GM12891 (cell line): ENCODE measurements at regions not wholly inside any gene's neighbourhood (a gene's known extent, or its start where the extent isn't known, plus 50 kb on each side); places are given as distances from the start of the nearest gene placed in this dataset.

Experiments
- POLR2A ChIP-seq: IDR thresholded peaks from 2 replicates; pipeline ENCODE4 v1.6.1; 2011; ENCODE audit warnings: low read depth, low read length, control low read depth
- POLR2AphosphoS5 ChIP-seq: IDR thresholded peaks from 2 replicates; pipeline ENCODE4 v1.6.1; 2011; ENCODE audit warnings: low read depth, low read length, control low read depth

- TF ChIP-seq POLR2AphosphoS5 (no peak), POLR2A (no peak)
Measured at GRCh38 chr13:34371108-34371507, 553.2 kb downstream of the RFC3 start.
